Gastroesophageal sphincter (tissue), 4 donors: ENCODE measurements at regions not wholly inside any gene's neighbourhood (a gene's known extent, or its start where the extent isn't known, plus 50 kb on each side); places are given as distances from the start of the nearest gene placed in this dataset.
"Not testable (repeated sequence)": the region's sequence is repeated elsewhere in the genome, so short reads cannot be mapped to it uniquely, and the experiment has no call there.

ENCODE experiments used
- ATAC-seq: fragments of 150-250 bp; one replicate; pipeline ENCODE4 v1.9.1; 2016; ENCODE audit warnings: mild to moderate bottlenecking, moderate library complexity
- H3K27ac ChIP-seq, 4 donors: fragments of 200-600 bp; sonication (generic) in 3 of 4; 1 replicate in 3 of 4; 2 replicates in 1 of 4; pipeline ENCODE4 v1.5.1; 2016 to 2019
- H3K27me3 ChIP-seq: fragments of 200-600 bp; sonication (generic); one replicate; pipeline ENCODE4 v1.5.1; 2019
- H3K36me3 ChIP-seq, 2 donors: fragments of 200-600 bp; sonication (generic); one replicate each; pipeline ENCODE4 v1.5.1; 2019; ENCODE audit warnings: control low read depth in 1 of 2
- H3K4me1 ChIP-seq, 3 donors: fragments of 200-600 bp; sonication (generic); 1 replicate in 2 of 3; 2 replicates in 1 of 3; pipeline ENCODE4 v1.5.1; 2016 to 2019; ENCODE audit warnings: control low read depth in 2 of 3
- H3K4me3 ChIP-seq, 2 donors: fragments of 200-600 bp; sonication (generic); one replicate each; pipeline ENCODE4 v1.5.1; 2019; ENCODE audit warnings: mild to moderate bottlenecking in 1 of 2, moderate library complexity in 1 of 2
- H3K9me3 ChIP-seq, 3 donors: fragments of 200-600 bp; sonication (generic); one replicate each; pipeline ENCODE4 v1.5.1; 2017 to 2019; ENCODE audit warnings: control low read depth in 2 of 3
- CTCF ChIP-seq, 4 experiments: fragments of 200-600 bp in 2 of 4; fragments of 450-650 bp in 2 of 4; sonication (generic) in 1 of 4; IDR thresholded peaks; one replicate each; pipeline ENCODE4 v1.5.1; 2017 to 2019; ENCODE audit warnings: antibody characterized with exemption in 4 of 4, mild to moderate bottlenecking in 2 of 4, moderate library complexity in 2 of 4
- EP300 ChIP-seq: sonication (generic); formaldehyde crosslinking; IDR thresholded peaks from one replicate; pipeline ENCODE4 v1.6.1; 2017; ENCODE audit warnings: antibody characterized with exemption, mild to moderate bottlenecking
- POLR2A ChIP-seq, 2 donors: fragments of 450-650 bp; IDR thresholded peaks; one replicate each; pipeline ENCODE4 v1.6.1; 2017; ENCODE audit warnings: antibody characterized with exemption in 2 of 2, mild to moderate bottlenecking in 2 of 2, moderate library complexity in 1 of 2
- POLR2AphosphoS5 ChIP-seq: sonication (generic); formaldehyde crosslinking; IDR thresholded peaks from one replicate; pipeline ENCODE4 v1.6.1; 2017; ENCODE audit warnings: antibody characterized with exemption
- WGBS, 2 donors: methylation state at CpG; one replicate each; pipeline ENCODE4 v1.1.5; 2018; ENCODE audit warnings: low coverage in 1 of 2; 5-methylcytosine and 5-hydroxymethylcytosine counted together

GRCh38 chr7:46604241-46604661 is 683.2 kb upstream of the IGFBP3 start:
- ATAC-seq = peak; percentile 14

GRCh38 chr7:46603780-46604179 is 682.7 kb upstream of the IGFBP3 start:
- peak overlapping the region; percentile 84 to 97 (median 90) for H3K27ac ChIP-seq

More at GRCh38 chr7:46604241-46604661, 683.2 kb upstream of the IGFBP3 start:
- no peaks in the 10 kb centered on the region for H3K36me3 ChIP-seq
- 14 to 22% methylated on average over 3 of the region's 3 CpGs for WGBS, 2 donors
- H3K4me3 ChIP-seq = no peak overlapping the region
- H3K9me3 ChIP-seq = no peaks in the 10 kb centered on the region
- H3K4me1 ChIP-seq = peaks cover 10 to 51% (median 11%) of the 10 kb centered on the region in 3 donors
- H3K27me3 ChIP-seq = no peaks in the 10 kb centered on the region
- no peak for TF ChIP-seq POLR2AphosphoS5
- TF ChIP-seq CTCF (IDR thresholded peaks at IDR 0.05) = no peak
- no peak for TF ChIP-seq POLR2A (IDR thresholded peaks at IDR 0.05)
- TF ChIP-seq EP300 = no peak
- peak overlapping the region; percentile 84 to 97 (median 90) for H3K27ac ChIP-seq

GRCh38 chr7:46603296-46603752 is 682.3 kb upstream of the IGFBP3 start:
- peaks cover 10 to 51% (median 11%) of the 10 kb centered on the region in 3 donors for H3K4me1 ChIP-seq
- H3K27ac ChIP-seq = peak overlapping the region; percentile 84 to 97 (median 90)
- WGBS, 2 donors = 52% methylated on average over 4 of the region's 7 CpGs; no CpG with 5 or more reads in 1 of the 2 donors
- peak; percentile 58 for ATAC-seq
- no peaks in the 10 kb centered on the region for H3K36me3 ChIP-seq
- no peak overlapping the region for H3K4me3 ChIP-seq
- no peaks in the 10 kb centered on the region for H3K9me3 ChIP-seq
- H3K27me3 ChIP-seq = no peaks in the 10 kb centered on the region
- TF ChIP-seq POLR2AphosphoS5 (no peak), CTCF (IDR thresholded peaks at IDR 0.05) (peak in 1 of 4 experiments; percentile 8)

More at GRCh38 chr7:46603780-46604179, 682.7 kb upstream of the IGFBP3 start:
- peak; percentile 92 for ATAC-seq
- 6 to 18% methylated on average over 7 to 9 of the region's 11 CpGs for WGBS, 2 donors
- H3K9me3 ChIP-seq = no peaks in the 10 kb centered on the region
- TF ChIP-seq EP300 (peak; percentile 57), CTCF (IDR thresholded peaks at IDR 0.05) (no peak), POLR2A (IDR thresholded peaks at IDR 0.05) (no peak), POLR2AphosphoS5 (peak; percentile 98)
- H3K27me3 ChIP-seq = no peaks in the 10 kb centered on the region
- no peaks in the 10 kb centered on the region for H3K36me3 ChIP-seq
- H3K4me3 ChIP-seq = no peak overlapping the region
- peaks cover 10 to 51% (median 11%) of the 10 kb centered on the region in 3 donors for H3K4me1 ChIP-seq

- no peaks in the 10 kb centered on the region for H3K9me3 ChIP-seq
- ATAC-seq = peak; percentile 70
- no peaks in the 10 kb centered on the region for H3K27me3 ChIP-seq
- H3K4me3 ChIP-seq = no peak overlapping the region
- no peaks in the 10 kb centered on the region for H3K36me3 ChIP-seq
- TF ChIP-seq POLR2AphosphoS5 (peak; percentile 59), EP300 (no peak)
- H3K27ac ChIP-seq = peak overlapping the region in 2 of 4 donors; percentile 48 to 56
- peaks cover 10 to 38% (median 11%) of the 10 kb centered on the region in 3 donors for H3K4me1 ChIP-seq
- 85 to 87% methylated on average over 5 of the region's 5 CpGs for WGBS, 2 donors
These were observed 679.3 kb upstream of the IGFBP3 start for GRCh38 chr7:46600340-46600739.

- H3K27ac ChIP-seq = not testable (repeated sequence)
- 60 to 67% methylated on average over 1 of the region's 1 CpG for WGBS, 2 donors
These were observed 673.8 kb upstream of the IGFBP3 start for GRCh38 chr7:46594831-46595230.

GRCh38 chr7:46590918-46591905 is 670.1 kb upstream of the IGFBP3 start:
- not testable (repeated sequence) for H3K36me3 ChIP-seq, ATAC-seq, H3K27ac ChIP-seq, H3K9me3 ChIP-seq, H3K27me3 ChIP-seq, H3K4me3 ChIP-seq, H3K4me1 ChIP-seq
- 100% methylated on average over 2 of the region's 10 CpGs; no CpG with 5 or more reads in 1 of the 2 donors for WGBS, 2 donors

More at GRCh38 chr7:46594831-46595230, 673.8 kb upstream of the IGFBP3 start:
- ATAC-seq, H3K9me3 ChIP-seq, H3K36me3 ChIP-seq, H3K27me3 ChIP-seq, H3K4me3 ChIP-seq, H3K4me1 ChIP-seq: not testable (repeated sequence)
